BJ (cell line): ENCODE measurements at regions not wholly inside any gene's neighbourhood (a gene's known extent, or its start where the extent isn't known, plus 50 kb on each side); places are given as distances from the start of the nearest gene placed in this dataset.
A peak's percentile ranks its signal among the peaks of the same experiment; 100 is the strongest.
"Not testable (repeated sequence)": the region's sequence is repeated elsewhere in the genome, so short reads cannot be mapped to it uniquely, and the experiment has no call there.

Experiments
- CTCF ChIA-PET: fragments of 350-600 bp; formaldehyde crosslinking; extraction: SDS; loops from one replicate; lab custom pipeline; 2021; ENCODE audit warnings: antibody characterized with exemption, inconsistent platforms; lab: Yijun Ruan, JAX
- POLR2A ChIA-PET: fragments of 300-600 bp; sonication (Branson Sonifier 250); formaldehyde crosslinking; extraction: SDS; loops from one replicate; lab custom pipeline; 2021; ENCODE audit warnings: antibody characterized with exemption; lab: Charles Lee
- DNase-seq: peaks from one replicate; pipeline ENCODE4 v3.0.0-alpha.2; 2011; ENCODE audit warnings: low read depth
- H3K27me3 ChIP-seq: 2 replicates; pipeline ENCODE4 v1.6.0; 2011; ENCODE audit warnings: low read length; ENCODE audit not compliant: control insufficient read depth, insufficient read depth
- H3K36me3 ChIP-seq: 2 replicates; pipeline ENCODE4 v1.5.1; 2011; ENCODE audit warnings: low read length; ENCODE audit not compliant: control insufficient read depth, insufficient read depth
- H3K4me3 ChIP-seq: 2 replicates; pipeline ENCODE4 v1.5.1; 2011; ENCODE audit warnings: low read depth, mild to moderate bottlenecking, control low read depth, low read length
- TF ChIP-seq, protein P1 (sequence below): IDR thresholded peaks from 2 replicates; pipeline ENCODE4 v1.5.1; 2011; ENCODE audit warnings: low read depth, mild to moderate bottlenecking, control low read depth, inconsistent platforms, low read length, moderate library complexity; ENCODE audit not compliant: insufficient read depth

DNA sequence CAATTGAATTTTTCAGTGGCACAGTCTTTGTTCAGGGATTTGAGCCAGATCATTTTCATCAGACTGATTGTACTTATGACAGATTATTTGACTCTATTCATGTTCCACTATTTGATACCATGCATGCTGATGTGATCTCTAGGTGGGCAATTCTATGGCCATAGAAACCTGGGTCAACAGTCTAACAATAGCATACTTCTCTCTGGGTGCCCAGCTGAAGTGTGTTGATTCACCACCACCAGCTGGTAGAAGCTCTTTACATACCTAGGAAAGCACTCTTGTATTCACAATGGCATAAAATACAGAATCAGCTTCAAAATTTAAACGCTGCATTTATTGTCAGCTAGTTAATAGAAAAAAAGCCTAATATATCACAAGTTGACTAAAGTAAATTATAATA, 90.2 kb upstream of the TMTC2 start:
- POLR2A ChIA-PET = no interaction called here
- Histone ChIP-seq H3K4me3 (no peak overlapping the region), H3K36me3 (no peaks in the 10 kb centered on the region), H3K27me3 (no peaks in the 10 kb centered on the region)
- CTCF ChIA-PET = no interaction called here
- TF ChIP-seq, protein P1, sequence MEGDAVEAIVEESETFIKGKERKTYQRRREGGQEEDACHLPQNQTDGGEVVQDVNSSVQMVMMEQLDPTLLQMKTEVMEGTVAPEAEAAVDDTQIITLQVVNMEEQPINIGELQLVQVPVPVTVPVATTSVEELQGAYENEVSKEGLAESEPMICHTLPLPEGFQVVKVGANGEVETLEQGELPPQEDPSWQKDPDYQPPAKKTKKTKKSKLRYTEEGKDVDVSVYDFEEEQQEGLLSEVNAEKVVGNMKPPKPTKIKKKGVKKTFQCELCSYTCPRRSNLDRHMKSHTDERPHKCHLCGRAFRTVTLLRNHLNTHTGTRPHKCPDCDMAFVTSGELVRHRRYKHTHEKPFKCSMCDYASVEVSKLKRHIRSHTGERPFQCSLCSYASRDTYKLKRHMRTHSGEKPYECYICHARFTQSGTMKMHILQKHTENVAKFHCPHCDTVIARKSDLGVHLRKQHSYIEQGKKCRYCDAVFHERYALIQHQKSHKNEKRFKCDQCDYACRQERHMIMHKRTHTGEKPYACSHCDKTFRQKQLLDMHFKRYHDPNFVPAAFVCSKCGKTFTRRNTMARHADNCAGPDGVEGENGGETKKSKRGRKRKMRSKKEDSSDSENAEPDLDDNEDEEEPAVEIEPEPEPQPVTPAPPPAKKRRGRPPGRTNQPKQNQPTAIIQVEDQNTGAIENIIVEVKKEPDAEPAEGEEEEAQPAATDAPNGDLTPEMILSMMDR = no peak
- DNase-seq = no peak

DNA sequence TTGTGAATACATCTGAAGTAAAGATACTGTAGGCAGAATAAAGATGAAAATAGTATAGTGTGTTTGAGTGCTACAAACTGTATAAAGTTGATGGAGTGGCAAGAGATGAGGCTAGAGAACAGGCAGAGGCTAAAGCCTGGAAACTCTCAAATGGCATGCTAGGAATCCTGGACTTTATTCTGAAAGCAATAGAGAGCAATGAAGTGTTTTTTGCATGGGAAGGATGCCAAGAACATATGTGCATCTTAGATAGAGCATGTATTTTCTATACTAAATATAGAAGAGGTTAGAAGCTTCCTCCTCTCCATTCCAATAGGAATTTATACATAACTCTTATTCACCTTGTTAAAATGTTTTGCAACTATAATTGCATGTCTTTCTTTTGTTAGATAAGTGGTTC, 86.3 kb upstream of the TMTC2 start:
- H3K4me3 ChIP-seq = no peak overlapping the region
- TF ChIP-seq, protein P1 = no peak
- no peak for DNase-seq
- ChIA-PET CTCF (no interaction called here), POLR2A (no interaction called here)
- H3K27me3 ChIP-seq = no peaks in the 10 kb centered on the region
- no peaks in the 10 kb centered on the region for H3K36me3 ChIP-seq

DNA sequence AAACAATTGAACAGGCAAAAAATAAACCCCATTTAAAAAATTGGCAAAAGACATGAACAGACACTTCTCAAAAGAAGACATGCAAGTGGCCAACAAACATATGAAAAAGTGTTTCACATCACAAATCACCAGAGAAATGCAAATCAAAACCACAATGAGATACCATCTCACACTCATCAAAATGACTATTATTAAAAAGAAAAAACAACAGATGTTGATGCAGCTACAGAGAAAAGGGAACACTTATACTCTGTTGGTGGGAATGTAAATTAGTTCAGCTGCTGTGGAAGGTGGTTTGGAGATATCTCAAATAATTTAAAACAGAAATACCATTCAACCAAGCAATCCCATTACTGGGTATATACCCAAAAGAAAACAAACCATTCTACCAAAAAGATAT, 83.1 kb upstream of the TMTC2 start:
- H3K4me3 ChIP-seq, DNase-seq, H3K36me3 ChIP-seq, H3K27me3 ChIP-seq, CTCF ChIA-PET, POLR2A ChIA-PET: not testable (repeated sequence)

DNA sequence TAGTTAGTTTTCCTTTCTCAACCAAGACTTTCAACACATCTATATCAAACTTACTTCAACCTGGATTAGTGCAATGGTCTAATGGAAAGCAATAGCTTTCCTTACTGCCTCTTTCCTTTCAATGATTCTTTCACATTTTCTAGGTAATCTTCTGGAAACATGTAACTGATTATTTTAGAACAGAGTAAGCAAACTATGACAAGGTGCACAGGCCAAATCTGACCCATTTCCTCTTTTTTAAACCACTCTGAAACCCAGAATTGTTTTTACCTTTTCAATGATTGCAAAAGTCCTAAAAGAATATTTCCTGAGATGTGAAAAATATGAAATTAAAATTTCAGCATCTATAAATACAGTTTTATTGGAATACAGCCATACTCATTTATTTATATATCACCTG, 81.6 kb upstream of the TMTC2 start:
- TF ChIP-seq, protein P1 = no peak
- DNase-seq = no peak
- H3K36me3 ChIP-seq = no peaks in the 10 kb centered on the region
- H3K27me3 ChIP-seq = no peaks in the 10 kb centered on the region
- CTCF ChIA-PET = no interaction called here
- no peak overlapping the region for H3K4me3 ChIP-seq
- POLR2A ChIA-PET = no interaction called here

DNA sequence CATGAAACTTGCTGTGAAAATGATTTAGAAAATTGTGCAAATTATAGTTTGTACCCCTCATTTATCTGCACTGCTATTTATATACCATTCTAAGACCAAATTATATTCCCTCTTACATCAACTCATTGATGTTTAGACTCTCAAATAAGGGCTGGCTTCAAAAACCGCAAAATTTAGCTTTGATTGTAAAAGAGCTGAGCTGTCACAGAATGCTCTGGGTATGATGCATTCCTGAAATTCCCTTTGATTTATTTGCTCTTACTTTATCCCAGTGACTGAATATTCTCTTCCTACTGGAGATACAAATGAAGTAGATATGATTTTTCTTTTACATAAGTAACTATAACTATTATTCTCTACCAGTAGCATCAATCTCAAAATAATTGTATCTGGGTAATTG, 78.0 kb upstream of the TMTC2 start:
- TF ChIP-seq, protein P1 = no peak
- Histone ChIP-seq H3K4me3 (no peak overlapping the region), H3K36me3 (no peaks in the 10 kb centered on the region), H3K27me3 (no peaks in the 10 kb centered on the region)
- POLR2A ChIA-PET = no interaction called here
- DNase-seq = peak; percentile 12
- CTCF ChIA-PET = no interaction called here

DNA sequence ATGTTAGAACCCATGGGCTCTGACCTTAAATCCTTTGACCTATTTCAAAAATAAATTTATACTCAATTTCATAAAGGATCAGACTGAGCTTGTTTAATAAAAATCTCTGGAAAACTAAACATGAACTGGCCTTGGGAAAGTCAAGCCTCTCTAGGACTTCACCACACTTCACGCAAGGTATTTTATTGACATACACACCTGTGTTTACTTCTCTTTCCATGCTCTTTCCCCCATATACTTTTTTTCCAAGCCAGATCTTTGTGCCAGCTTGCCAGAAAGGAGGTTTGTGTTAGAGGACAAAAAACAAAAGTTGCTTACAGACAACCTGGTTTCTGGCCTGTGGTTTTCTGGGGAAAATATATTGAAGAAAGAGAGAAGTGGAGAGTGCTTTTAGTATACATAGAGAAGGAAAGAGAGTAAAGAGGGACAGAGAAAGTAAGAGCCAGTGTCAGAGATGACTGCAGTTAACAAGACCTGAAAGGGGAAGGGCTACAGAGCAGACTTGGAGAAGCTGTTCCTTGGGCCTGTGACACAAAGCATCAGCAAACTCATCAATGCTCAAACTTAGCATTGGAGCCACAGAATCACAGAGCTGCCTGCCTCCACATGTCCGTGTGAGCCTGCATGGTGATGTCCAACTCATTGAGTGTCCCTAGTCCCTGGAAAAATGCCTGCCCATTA, 77.3 kb upstream of the TMTC2 start:
- Histone ChIP-seq H3K27me3 (no peaks in the 10 kb centered on the region), H3K36me3 (no peaks in the 10 kb centered on the region), H3K4me3 (no peak overlapping the region)
- TF ChIP-seq, protein P1 = no peak
- POLR2A ChIA-PET = no interaction called here
- CTCF ChIA-PET = no interaction called here
- DNase-seq = no peak
